GM13976 (cell line): ENCODE measurements at regions not wholly inside any gene's neighbourhood (a gene's known extent, or its start where the extent isn't known, plus 50 kb on each side); places are given as distances from the start of the nearest gene placed in this dataset.

Experiments
- DNase-seq: peaks from one replicate; pipeline ENCODE4 v3.0.0; 2012; ENCODE audit warnings: low spot score
- CTCF ChIP-seq: IDR thresholded peaks from 2 replicates; pipeline ENCODE4 v1.5.1; 2012; ENCODE audit warnings: borderline replicate concordance, mild to moderate bottlenecking; ENCODE audit not compliant: insufficient read depth; ENCODE audit errors: extremely low read depth, missing control alignments, control extremely low read depth
- in situ Hi-C: fragments of 300-500 bp; cut with MboI; formaldehyde crosslinking; loops from one replicate; pipeline ENCODE4 v1.12.0; 2022; ENCODE audit warnings: low sequenced_read_pairs, mixed read lengths, inconsistent platforms; ENCODE audit not compliant: unreplicated experiment

GRCh38 chr13:99690426-99691174 is 189.3 kb downstream of the TM9SF2 start:
- no peak for DNase-seq
- TF ChIP-seq CTCF, result no peak
- in situ Hi-C loops, result no loop called here

- in situ Hi-C loops, result no loop called here
- TF ChIP-seq CTCF, result no peak
- no peak for DNase-seq
Measured at GRCh38 chr13:99689955-99690354, 188.7 kb downstream of the TM9SF2 start.

- DNase-seq, result no peak
- TF ChIP-seq CTCF, result no peak
- in situ Hi-C loops, result no loop called here
Measured at GRCh38 chr13:99688776-99689175, 187.5 kb downstream of the TM9SF2 start.

- no peak for DNase-seq
- no peak for TF ChIP-seq CTCF
- in situ Hi-C loops, result no loop called here
Measured at GRCh38 chr13:99687723-99688397, 186.6 kb downstream of the TM9SF2 start.

GRCh38 chr13:99686944-99687411 is 185.7 kb downstream of the TM9SF2 start:
- DNase-seq, result no peak
- TF ChIP-seq CTCF, result no peak
- in situ Hi-C loops, result no loop called here

- in situ Hi-C loops, result no loop called here
- no peak for TF ChIP-seq CTCF
- no peak for DNase-seq
Measured at GRCh38 chr13:99686157-99686572, 184.9 kb downstream of the TM9SF2 start.
